ENCODE measurements at regions not wholly inside any gene's neighbourhood (a gene's known extent, or its start where the extent isn't known, plus 50 kb on each side); places are given as distances from the start of the nearest gene placed in this dataset.
"Not testable (repeated sequence)": the region's sequence is repeated elsewhere in the genome, so short reads cannot be mapped to it uniquely, and the experiment has no call there.

DNA sequence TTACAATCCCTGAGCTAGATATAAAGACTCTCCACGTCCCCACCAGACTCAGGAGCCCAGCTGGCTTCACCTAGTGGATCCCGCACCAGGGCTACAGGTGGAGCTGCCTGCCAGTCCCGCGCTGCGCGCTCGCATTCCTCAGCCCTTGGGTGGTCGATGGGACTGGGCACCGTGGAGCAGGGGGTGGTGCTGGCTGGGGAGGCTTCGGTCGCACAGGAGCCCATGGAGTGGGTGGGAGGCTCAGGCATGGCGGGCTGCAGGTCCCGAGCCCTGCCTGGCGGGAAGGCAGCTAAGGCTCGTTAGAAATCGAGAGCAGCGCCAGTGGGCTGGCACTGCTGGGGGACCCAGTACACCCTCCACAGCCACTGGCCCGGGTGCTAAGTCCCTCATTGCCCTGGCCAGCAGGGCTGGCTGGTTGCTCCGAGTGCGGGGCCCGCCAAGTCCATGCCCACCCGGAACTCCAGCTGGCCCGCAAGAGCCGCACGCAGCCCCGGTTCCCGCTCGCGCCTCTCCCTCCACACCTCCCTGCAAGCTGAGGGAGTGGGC is 423.7 kb downstream of the OLFM4 start:
- H3K27me3 ChIP-seq (replicated peaks in 1 of 2; ENCODE audit: control insufficient read depth in 2 of 2, extremely low read depth in 1 of 2, insufficient read depth in 2 of 2, low read length in 1 of 2); H3K27ac ChIP-seq (ENCODE audit: low read length); CTCF ChIA-PET; H3K9me3 ChIP-seq; H3K27me3 Mint-ChIP-seq; H3K4me1 ChIP-seq (ENCODE audit: control insufficient read depth in 1 of 2, extremely low read depth in 1 of 2, insufficient read depth in 2 of 2, low read length in 2 of 2); ATAC-seq (replicated peaks in 1 of 4); H3K4me3 Mint-ChIP-seq; H3K27ac Mint-ChIP-seq; H3K4me3 ChIP-seq (ENCODE audit: control insufficient read depth in 1 of 2, extremely low read depth in 1 of 2, low read length in 1 of 2); DNase-seq; H3K36me3 ChIP-seq (ENCODE audit: control insufficient read depth in 2 of 2, extremely low read depth in 1 of 2, insufficient read depth in 1 of 2, low read length in 1 of 2); H3K4me1 Mint-ChIP-seq; H3K36me3 Mint-ChIP-seq: not testable (repeated sequence)
- 98% methylated on average over 8 of the region's 29 CpGs for WGBS (ENCODE audit: insufficient coverage)
- POLR2A ChIA-PET, result interaction anchor here in 1 of 2 donors (0.6 kb wide), 1 partner anchor 276 kb away, joined by 3 read pairs; no protein-coding TSS in a partner anchor
- peaks cover 20 to 35% (median 23%) of the 10 kb centered on the region in 3 donors for H3K9me3 Mint-ChIP-seq

DNA sequence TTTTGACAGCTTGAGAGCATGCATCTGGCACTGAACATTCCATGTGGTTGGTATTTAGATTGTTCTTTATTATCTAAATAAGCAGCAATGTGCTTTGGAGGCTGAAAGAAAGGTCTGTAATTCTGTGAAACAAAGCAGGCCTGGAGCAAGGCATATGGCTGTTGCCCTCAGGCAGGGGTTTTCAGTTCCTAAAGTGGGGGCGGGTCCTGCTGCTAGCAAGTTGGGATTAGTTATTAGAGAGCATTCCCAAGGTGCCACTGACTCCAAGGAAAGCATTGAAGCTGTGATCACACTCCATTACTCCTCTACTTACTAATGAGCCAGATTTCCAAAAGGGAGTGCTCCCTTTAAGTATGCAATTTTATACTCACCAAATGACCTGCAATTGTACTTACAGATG is 432.2 kb downstream of the OLFM4 start:
- Mint-ChIP-seq H3K9me3 (peaks cover 12 to 25% (median 19%) of the 10 kb centered on the region in 3 donors), H3K36me3 (no peaks in the 10 kb centered on the region), H3K27ac (no peak overlapping the region), H3K4me1 (no peaks in the 10 kb centered on the region), H3K27me3 (no peaks in the 10 kb centered on the region), H3K4me3 (no peak overlapping the region)
- Histone ChIP-seq H3K27ac (ENCODE audit: low read length) (no peak overlapping the region), H3K36me3 (ENCODE audit: control insufficient read depth in 2 of 2, extremely low read depth in 1 of 2, insufficient read depth in 1 of 2, low read length in 1 of 2) (no peaks in the 10 kb centered on the region), H3K9me3 (no peaks in the 10 kb centered on the region), H3K4me1 (ENCODE audit: control insufficient read depth in 1 of 2, extremely low read depth in 1 of 2, insufficient read depth in 2 of 2, low read length in 2 of 2) (no peaks in the 10 kb centered on the region), H3K4me3 (ENCODE audit: control insufficient read depth in 1 of 2, extremely low read depth in 1 of 2, low read length in 1 of 2) (no peak overlapping the region), H3K27me3 (replicated peaks in 1 of 2; ENCODE audit: control insufficient read depth in 2 of 2, extremely low read depth in 1 of 2, insufficient read depth in 2 of 2, low read length in 1 of 2) (no peaks in the 10 kb centered on the region)
- WGBS (ENCODE audit: insufficient coverage), result no CpG with 5 or more reads among the region's 1 CpG
- ChIA-PET CTCF (no interaction called here), POLR2A (no interaction called here)
- DNase-seq (no peak), ATAC-seq (replicated peaks in 1 of 4) (no peak)

DNA sequence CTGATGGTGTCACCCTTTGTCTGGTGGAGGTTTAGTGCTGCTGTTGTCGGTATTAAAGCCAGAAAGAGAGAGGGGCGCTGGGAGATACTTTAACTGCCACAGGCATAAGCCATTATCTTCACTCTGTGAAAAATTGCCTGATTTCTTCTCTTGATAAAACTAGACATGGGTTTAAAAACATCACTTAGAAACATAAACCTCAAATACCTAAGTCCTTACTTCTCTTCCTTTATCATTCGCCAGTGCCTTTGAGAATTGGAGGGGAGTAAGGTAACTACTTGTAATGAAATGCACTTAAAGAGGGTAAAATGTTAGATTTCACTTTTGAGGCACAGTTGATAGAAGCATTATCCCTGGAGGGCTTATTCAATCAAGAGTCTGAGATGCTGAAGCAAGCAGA is 434.5 kb downstream of the OLFM4 start:
- Mint-ChIP-seq H3K27me3 (no peaks in the 10 kb centered on the region), H3K9me3 (peaks cover 7 to 16% (median 12%) of the 10 kb centered on the region in 3 donors), H3K27ac (no peak overlapping the region), H3K4me3 (no peak overlapping the region), H3K36me3 (no peaks in the 10 kb centered on the region), H3K4me1 (no peaks in the 10 kb centered on the region)
- Histone ChIP-seq H3K4me1 (ENCODE audit: control insufficient read depth in 1 of 2, extremely low read depth in 1 of 2, insufficient read depth in 2 of 2, low read length in 2 of 2) (no peaks in the 10 kb centered on the region), H3K27ac (ENCODE audit: low read length) (no peak overlapping the region), H3K9me3 (no peaks in the 10 kb centered on the region), H3K4me3 (ENCODE audit: control insufficient read depth in 1 of 2, extremely low read depth in 1 of 2, low read length in 1 of 2) (no peak overlapping the region), H3K36me3 (ENCODE audit: control insufficient read depth in 2 of 2, extremely low read depth in 1 of 2, insufficient read depth in 1 of 2, low read length in 1 of 2) (no peaks in the 10 kb centered on the region), H3K27me3 (replicated peaks in 1 of 2; ENCODE audit: control insufficient read depth in 2 of 2, extremely low read depth in 1 of 2, insufficient read depth in 2 of 2, low read length in 1 of 2) (no peaks in the 10 kb centered on the region)
- CTCF ChIA-PET, result no interaction called here
- DNase-seq, result no peak
- ATAC-seq (replicated peaks in 1 of 4), result no peak
- no CpG with 5 or more reads among the region's 3 CpGs for WGBS (ENCODE audit: insufficient coverage)
- POLR2A ChIA-PET, result no interaction called here

DNA sequence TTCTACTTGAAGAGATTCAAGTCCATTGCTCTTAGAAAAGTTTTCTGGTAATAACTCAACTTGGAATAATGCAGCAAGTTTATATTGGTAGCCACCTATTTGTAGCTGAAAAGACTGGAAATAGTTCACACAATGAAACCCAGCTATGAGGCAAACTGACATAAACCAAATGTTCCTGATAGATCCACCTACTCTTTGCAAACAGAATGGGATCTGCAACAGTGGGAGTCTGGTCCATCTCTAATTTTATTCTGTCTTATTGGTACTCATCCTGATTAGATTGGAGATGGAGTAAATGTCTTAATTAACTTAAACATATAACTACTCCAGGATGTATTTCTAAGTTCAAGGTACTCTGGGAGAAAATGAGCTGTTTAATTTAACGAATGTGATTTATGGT is 438.0 kb downstream of the OLFM4 start:
- no peak for DNase-seq
- Mint-ChIP-seq H3K36me3 (no peaks in the 10 kb centered on the region), H3K27me3 (no peaks in the 10 kb centered on the region), H3K4me1 (no peaks in the 10 kb centered on the region), H3K9me3 (peaks cover 0 to 14% (median 14%) of the 10 kb centered on the region in 3 donors), H3K27ac (no peak overlapping the region), H3K4me3 (no peak overlapping the region)
- ChIA-PET POLR2A (no interaction called here), CTCF (no interaction called here)
- Histone ChIP-seq H3K27ac (ENCODE audit: low read length) (no peak overlapping the region), H3K4me1 (ENCODE audit: control insufficient read depth in 1 of 2, extremely low read depth in 1 of 2, insufficient read depth in 2 of 2, low read length in 2 of 2) (no peaks in the 10 kb centered on the region), H3K27me3 (replicated peaks in 1 of 2; ENCODE audit: control insufficient read depth in 2 of 2, extremely low read depth in 1 of 2, insufficient read depth in 2 of 2, low read length in 1 of 2) (no peaks in the 10 kb centered on the region), H3K36me3 (ENCODE audit: control insufficient read depth in 2 of 2, extremely low read depth in 1 of 2, insufficient read depth in 1 of 2, low read length in 1 of 2) (no peaks in the 10 kb centered on the region), H3K4me3 (ENCODE audit: control insufficient read depth in 1 of 2, extremely low read depth in 1 of 2, low read length in 1 of 2) (no peak overlapping the region), H3K9me3 (no peaks in the 10 kb centered on the region)
- no peak for ATAC-seq (replicated peaks in 1 of 4)
- WGBS (ENCODE audit: insufficient coverage), result no CpG with 5 or more reads among the region's 1 CpG

DNA sequence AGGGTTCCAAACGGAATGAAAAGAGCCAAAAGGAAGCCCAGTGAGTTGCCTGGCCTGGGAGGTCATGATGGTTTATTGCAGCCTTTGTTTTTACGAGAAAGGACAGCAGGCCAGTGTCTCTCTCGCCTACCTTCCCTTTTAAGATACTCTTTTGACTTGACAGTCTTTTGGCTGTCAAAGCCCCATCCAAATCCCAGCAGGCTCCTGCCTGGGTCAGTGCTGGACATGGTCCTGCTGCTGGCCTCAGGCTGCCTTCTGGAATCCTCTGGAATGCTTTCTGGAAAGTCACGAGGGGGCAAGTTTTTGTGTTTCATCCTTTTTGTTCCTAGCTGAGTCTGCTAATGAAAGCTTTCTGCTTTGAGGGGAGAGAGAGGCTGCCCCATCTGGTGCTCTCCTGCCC is 444.8 kb downstream of the OLFM4 start:
- Mint-ChIP-seq H3K36me3 (no peaks in the 10 kb centered on the region), H3K27me3 (no peaks in the 10 kb centered on the region), H3K27ac (no peak overlapping the region), H3K4me1 (no peaks in the 10 kb centered on the region), H3K9me3 (peaks cover 3 to 21% (median 7%) of the 10 kb centered on the region in 3 donors), H3K4me3 (no peak overlapping the region)
- CTCF ChIA-PET, result no interaction called here
- DNase-seq (no peak), ATAC-seq (replicated peaks in 1 of 4) (no peak)
- no peaks in the 10 kb centered on the region for H3K27me3 ChIP-seq (replicated peaks in 1 of 2; ENCODE audit: control insufficient read depth in 2 of 2, extremely low read depth in 1 of 2, insufficient read depth in 2 of 2, low read length in 1 of 2)
- H3K9me3 ChIP-seq, result no peaks in the 10 kb centered on the region
- no peaks in the 10 kb centered on the region for H3K36me3 ChIP-seq (ENCODE audit: control insufficient read depth in 2 of 2, extremely low read depth in 1 of 2, insufficient read depth in 1 of 2, low read length in 1 of 2)
- POLR2A ChIA-PET, result no interaction called here
- H3K4me3 ChIP-seq (ENCODE audit: control insufficient read depth in 1 of 2, extremely low read depth in 1 of 2, low read length in 1 of 2), result no peak overlapping the region
- no peaks in the 10 kb centered on the region for H3K4me1 ChIP-seq (ENCODE audit: control insufficient read depth in 1 of 2, extremely low read depth in 1 of 2, insufficient read depth in 2 of 2, low read length in 2 of 2)
- H3K27ac ChIP-seq (ENCODE audit: low read length), result no peak overlapping the region
- 54% methylated on average over 2 of the region's 4 CpGs for WGBS (ENCODE audit: insufficient coverage)

DNA sequence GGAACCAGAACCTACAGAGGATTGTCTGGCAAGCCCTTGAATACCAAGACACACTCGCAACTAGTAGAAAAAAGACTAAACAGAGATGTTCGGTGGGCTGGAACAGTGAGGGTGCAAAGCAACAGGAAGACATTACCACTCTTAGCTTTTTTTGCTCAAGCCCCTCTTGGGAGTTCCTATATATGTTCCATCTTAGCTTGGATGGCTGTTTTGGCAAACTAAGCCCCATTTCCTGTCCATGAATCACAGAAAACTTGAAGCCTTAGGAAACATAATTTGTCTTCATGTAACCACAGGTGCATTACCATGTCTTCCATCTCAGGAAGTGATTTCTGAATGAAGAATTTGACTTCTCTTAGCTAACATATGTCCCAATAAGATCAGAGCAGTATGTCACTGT is 446.3 kb downstream of the OLFM4 start:
- Histone ChIP-seq H3K4me3 (ENCODE audit: control insufficient read depth in 1 of 2, extremely low read depth in 1 of 2, low read length in 1 of 2) (no peak overlapping the region), H3K27me3 (replicated peaks in 1 of 2; ENCODE audit: control insufficient read depth in 2 of 2, extremely low read depth in 1 of 2, insufficient read depth in 2 of 2, low read length in 1 of 2) (no peaks in the 10 kb centered on the region), H3K9me3 (no peaks in the 10 kb centered on the region), H3K4me1 (ENCODE audit: control insufficient read depth in 1 of 2, extremely low read depth in 1 of 2, insufficient read depth in 2 of 2, low read length in 2 of 2) (no peaks in the 10 kb centered on the region), H3K27ac (ENCODE audit: low read length) (no peak overlapping the region), H3K36me3 (ENCODE audit: control insufficient read depth in 2 of 2, extremely low read depth in 1 of 2, insufficient read depth in 1 of 2, low read length in 1 of 2) (no peaks in the 10 kb centered on the region)
- ChIA-PET POLR2A (no interaction called here), CTCF (no interaction called here)
- Mint-ChIP-seq H3K36me3 (no peaks in the 10 kb centered on the region), H3K9me3 (peaks cover 4 to 19% (median 7%) of the 10 kb centered on the region in 3 donors), H3K4me1 (no peaks in the 10 kb centered on the region), H3K27ac (no peak overlapping the region), H3K4me3 (no peak overlapping the region), H3K27me3 (no peaks in the 10 kb centered on the region)
- ATAC-seq (replicated peaks in 1 of 4), result no peak
- WGBS (ENCODE audit: insufficient coverage), result no CpG with 5 or more reads among the region's 2 CpGs
- DNase-seq, result no peak

DNA sequence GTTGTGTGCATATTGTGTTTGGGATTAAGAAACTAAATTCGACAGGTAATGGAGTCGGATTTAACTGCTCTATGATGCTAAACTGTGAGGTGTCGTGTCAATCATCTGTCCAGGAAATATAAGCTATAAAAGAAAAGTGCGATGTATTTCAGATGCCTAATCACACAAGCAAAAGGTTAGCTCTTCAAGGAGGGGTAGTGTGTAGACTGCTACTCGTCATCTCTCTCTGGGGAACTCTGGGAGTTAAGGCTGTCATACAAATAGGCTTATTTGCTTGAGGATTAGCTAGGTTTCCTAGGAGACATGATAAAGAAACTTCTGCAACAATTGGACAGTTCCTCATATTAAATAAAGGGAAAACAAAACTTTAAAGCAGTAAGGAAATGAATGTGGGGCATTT is 462.1 kb downstream of the OLFM4 start:
- Mint-ChIP-seq H3K27me3 (no peaks in the 10 kb centered on the region), H3K9me3 (peaks cover 3 to 22% (median 14%) of the 10 kb centered on the region in 3 donors), H3K4me3 (no peak overlapping the region), H3K27ac (no peak overlapping the region), H3K4me1 (no peaks in the 10 kb centered on the region), H3K36me3 (no peaks in the 10 kb centered on the region)
- WGBS (ENCODE audit: insufficient coverage), result 88% methylated on average over 1 of the region's 5 CpGs
- ATAC-seq (replicated peaks in 1 of 4), result no peak
- no peak for DNase-seq
- Histone ChIP-seq H3K4me1 (ENCODE audit: control insufficient read depth in 1 of 2, extremely low read depth in 1 of 2, insufficient read depth in 2 of 2, low read length in 2 of 2) (no peaks in the 10 kb centered on the region), H3K9me3 (no peaks in the 10 kb centered on the region), H3K27ac (ENCODE audit: low read length) (no peak overlapping the region), H3K36me3 (ENCODE audit: control insufficient read depth in 2 of 2, extremely low read depth in 1 of 2, insufficient read depth in 1 of 2, low read length in 1 of 2) (no peaks in the 10 kb centered on the region), H3K27me3 (replicated peaks in 1 of 2; ENCODE audit: control insufficient read depth in 2 of 2, extremely low read depth in 1 of 2, insufficient read depth in 2 of 2, low read length in 1 of 2) (no peaks in the 10 kb centered on the region), H3K4me3 (ENCODE audit: control insufficient read depth in 1 of 2, extremely low read depth in 1 of 2, low read length in 1 of 2) (no peak overlapping the region)
- POLR2A ChIA-PET, result interaction anchor here in 1 of 2 donors (0.7 kb wide), 1 partner anchor 570 kb away, joined by 4 read pairs; no protein-coding TSS in a partner anchor
- CTCF ChIA-PET, result no interaction called here

Data from T-cell (primary cell).